ENCODE measurements at regions not wholly inside any gene's neighbourhood (a gene's known extent, or its start where the extent isn't known, plus 50 kb on each side); places are given as distances from the start of the nearest gene placed in this dataset.

GRCh38 chr5:153938191-153938842 is 100.4 kb downstream of the FAM114A2 start:
- TF ChIP-seq SMC3 (IDR thresholded peaks at IDR 0.05; ENCODE audit: low read depth, low read length) (no peak), POLR2A (IDR thresholded peaks at IDR 0.05; ENCODE audit: low read depth, low read length) (no peak), CTCF (conservative IDR thresholded peaks at IDR 0.05; ENCODE audit: low read depth, low read length) (no peak), CEBPB (IDR thresholded peaks at IDR 0.05; ENCODE audit: low read depth, low read length) (no peak), RAD21 (IDR thresholded peaks at IDR 0.05; ENCODE audit: low read length) (no peak), USF2 (IDR thresholded peaks at IDR 0.05; ENCODE audit: low read depth, low read length) (no peak), RFX5 (IDR thresholded peaks at IDR 0.05; ENCODE audit: low read depth, low read length) (no peak), RCOR1 (IDR thresholded peaks at IDR 0.05; ENCODE audit: insufficient replicate concordance, low read length) (no peak), NFE2L2 (IDR thresholded peaks at IDR 0.05; ENCODE audit: low read depth, low read length) (no peak), MAFK (IDR thresholded peaks at IDR 0.05; ENCODE audit: low read depth, low read length) (no peak), FOS (IDR thresholded peaks at IDR 0.05; ENCODE audit: low read depth, low read length) (no peak), MXI1 (IDR thresholded peaks at IDR 0.05; ENCODE audit: borderline replicate concordance, low read depth, low read length) (no peak), CHD1 (IDR thresholded peaks at IDR 0.05; ENCODE audit: low read depth, low read length) (no peak), MAZ (IDR thresholded peaks at IDR 0.05; ENCODE audit: borderline replicate concordance, low read depth, low read length) (no peak)

All from IMR-90 (cell line).